SKM-1 (cell line): ENCODE measurements at regions not wholly inside any gene's neighbourhood (a gene's known extent, or its start where the extent isn't known, plus 50 kb on each side); places are given as distances from the start of the nearest gene placed in this dataset.
"Not testable (repeated sequence)": the region's sequence is repeated elsewhere in the genome, so short reads cannot be mapped to it uniquely, and the experiment has no call there.

Experiments
- DNase-seq: peaks from one replicate; lab custom pipeline; 2025; ENCODE audit not compliant: unreplicated experiment; lab: John Stamatoyannopoulos, UW

- DNase-seq: no peak
Observed at GRCh38 chr12:105626653-105627052, 296.2 kb downstream of the C12orf75 start.

DNA sequence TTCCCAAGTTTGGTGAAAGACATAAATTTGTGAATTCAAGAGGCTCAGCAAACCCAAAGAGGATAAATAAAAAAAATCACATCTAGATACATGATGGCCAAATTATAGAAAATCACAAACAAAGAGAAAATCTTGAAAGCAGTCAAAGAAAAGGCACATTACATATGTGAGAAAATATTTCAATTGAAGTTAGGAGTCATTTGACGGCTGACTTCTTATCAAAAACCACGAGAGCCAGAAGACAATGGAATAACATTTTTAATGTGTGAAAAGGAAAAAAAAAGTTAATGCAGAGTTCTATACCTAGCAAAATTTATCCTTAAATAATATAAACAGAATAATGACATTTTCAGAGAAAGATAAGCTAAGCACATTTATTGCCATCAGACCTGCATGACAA lies 307.0 kb downstream of the C12orf75 start:
- no peak for DNase-seq

- no peak for DNase-seq
Observed at GRCh38 chr12:105640761-105641160, 310.3 kb downstream of the C12orf75 start.

DNA sequence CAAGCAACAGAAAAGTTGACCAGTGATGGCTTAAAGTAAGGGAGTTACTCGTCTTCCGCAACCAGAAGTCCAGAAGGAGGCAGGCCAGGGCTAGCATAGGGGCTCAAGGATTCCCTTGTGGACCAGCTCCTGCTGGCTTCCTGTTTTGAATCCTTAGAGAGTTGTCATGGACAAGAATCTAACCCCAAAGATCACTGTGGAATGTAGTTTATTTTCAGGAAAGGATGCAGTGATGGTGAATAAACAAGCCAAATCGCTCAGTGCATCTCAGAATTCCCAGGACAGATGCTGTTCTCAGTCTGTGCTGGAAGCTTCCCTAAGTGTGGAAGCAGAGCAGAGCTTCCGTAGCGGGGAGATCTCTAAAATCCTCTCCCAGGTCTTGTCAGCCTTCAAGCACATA lies 311.3 kb downstream of the C12orf75 start:
- no peak for DNase-seq

DNA sequence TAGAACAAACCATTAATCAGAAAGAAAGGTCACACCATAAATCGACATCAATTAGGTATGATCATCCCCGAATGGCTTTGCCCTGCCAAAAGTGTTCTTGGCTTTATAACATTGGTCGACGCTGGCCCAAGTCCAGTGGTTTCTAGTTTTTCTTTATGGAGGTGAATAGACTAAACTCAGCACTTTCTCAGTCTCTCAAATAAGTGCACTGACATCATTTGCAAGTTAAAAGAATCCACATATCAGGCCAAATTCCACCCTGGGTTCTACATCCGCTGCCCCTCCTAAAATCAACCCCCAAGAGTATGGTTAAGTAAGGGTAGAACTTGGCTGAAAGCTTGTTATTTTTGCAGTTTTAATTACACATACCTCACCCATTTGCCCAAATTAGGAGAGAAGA lies 314.3 kb downstream of the C12orf75 start:
- no peak for DNase-seq

- DNase-seq: no peak
Observed at GRCh38 chr12:105654606-105655005, 324.1 kb downstream of the C12orf75 start.

- no peak for DNase-seq
Observed at GRCh38 chr12:105658389-105658788, 327.9 kb downstream of the C12orf75 start.

- DNase-seq: no peak
Observed at GRCh38 chr12:105659355-105660075, 329.0 kb downstream of the C12orf75 start.

GRCh38 chr12:105664765-105665164 lies 334.3 kb downstream of the C12orf75 start:
- not testable (repeated sequence) for DNase-seq

DNA sequence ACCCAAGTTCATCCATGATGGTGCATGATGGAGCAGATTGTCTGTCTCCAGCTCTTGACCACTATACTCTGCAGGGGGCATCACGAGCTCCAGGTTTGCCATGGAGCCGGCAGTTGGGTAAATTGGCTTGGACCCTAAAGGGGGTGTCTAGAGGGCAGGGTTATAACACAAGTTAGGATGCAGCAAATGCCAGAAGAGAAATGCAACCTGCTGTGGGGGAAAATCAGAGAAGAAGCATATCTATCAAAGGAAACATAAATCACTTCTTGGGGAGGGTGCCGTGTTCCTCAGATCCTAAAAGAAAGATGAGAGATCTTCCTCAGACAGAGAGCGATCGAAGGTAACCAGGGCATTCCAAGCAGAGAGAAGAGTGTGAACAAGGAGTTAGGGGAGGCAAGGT lies 334.9 kb downstream of the C12orf75 start:
- DNase-seq: no peak

DNA sequence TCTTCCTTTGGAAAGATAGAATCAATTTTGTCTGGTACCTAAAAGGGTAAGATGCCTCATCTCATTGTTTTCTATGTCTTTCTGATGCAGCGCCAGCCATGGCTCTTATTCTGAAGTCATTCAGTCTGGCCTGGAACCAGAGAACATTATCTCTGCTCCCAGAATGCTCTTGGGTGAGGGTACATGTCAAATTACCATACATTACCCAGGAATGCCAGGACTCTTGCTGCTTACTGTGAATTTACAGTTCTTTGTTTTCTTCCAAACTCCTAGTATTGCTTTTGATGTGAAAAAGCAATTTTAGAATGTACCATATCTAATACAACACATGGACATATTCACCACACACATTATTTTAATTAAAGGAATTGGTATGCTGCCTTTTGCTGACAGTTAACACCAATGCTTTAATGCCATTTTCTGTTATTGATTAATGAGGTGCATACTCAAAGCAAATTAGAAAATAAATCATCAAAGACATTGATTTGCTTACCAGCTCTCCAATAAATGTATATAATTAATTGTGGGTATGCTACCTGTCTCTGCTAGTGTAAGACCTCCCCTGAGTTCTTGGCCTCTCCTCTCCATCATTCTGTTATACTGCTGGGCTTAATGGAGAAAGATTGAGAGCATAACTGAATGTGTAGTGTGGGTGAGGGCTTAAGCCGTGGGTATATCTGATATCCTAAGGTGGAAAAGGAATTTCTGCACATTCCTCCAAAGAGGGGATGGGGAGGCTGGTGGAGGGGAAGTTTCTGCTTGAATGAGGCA lies 337.7 kb downstream of the C12orf75 start:
- no peak for DNase-seq

DNA sequence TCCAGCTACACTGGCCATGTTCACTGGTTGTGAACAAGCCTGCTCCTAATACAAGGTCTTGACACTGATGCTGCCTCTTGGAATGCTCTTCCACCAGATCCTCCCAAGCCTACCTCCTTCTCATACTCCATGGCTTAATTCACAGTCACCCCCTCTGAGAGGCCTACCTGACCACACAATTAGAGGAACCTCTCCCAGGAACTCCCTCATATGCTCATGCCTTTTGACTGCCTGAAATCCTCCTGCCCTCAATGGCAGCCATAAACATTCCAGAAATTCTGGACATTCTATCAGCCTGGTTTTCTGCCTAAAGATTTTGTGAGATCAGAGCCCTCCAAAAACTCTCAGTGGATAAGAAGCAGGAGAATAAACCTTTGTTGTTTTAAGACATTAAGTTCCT lies 340.2 kb downstream of the C12orf75 start:
- no peak for DNase-seq

DNA sequence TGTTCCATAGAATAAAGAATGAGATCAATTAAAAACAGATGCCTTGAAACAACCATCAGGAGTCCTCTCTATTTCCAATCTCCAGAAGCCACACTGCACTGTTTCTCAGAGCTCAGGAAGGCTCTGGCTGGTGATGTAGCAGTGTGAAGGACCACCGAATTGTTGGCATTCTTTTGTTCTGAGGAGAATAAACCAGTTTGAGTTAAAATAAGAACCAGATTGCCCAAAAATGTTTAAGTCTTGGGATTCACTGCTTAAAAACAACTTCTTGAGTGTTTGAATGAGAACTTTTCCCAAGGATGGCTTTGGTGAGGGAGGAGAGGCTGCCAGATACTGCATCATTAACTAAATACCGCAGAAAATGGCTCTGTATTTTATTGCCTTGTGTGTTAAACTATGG lies 341.2 kb downstream of the C12orf75 start:
- DNase-seq: no peak

- no peak for DNase-seq
Observed at GRCh38 chr12:105672121-105672975, 341.9 kb downstream of the C12orf75 start.

DNA sequence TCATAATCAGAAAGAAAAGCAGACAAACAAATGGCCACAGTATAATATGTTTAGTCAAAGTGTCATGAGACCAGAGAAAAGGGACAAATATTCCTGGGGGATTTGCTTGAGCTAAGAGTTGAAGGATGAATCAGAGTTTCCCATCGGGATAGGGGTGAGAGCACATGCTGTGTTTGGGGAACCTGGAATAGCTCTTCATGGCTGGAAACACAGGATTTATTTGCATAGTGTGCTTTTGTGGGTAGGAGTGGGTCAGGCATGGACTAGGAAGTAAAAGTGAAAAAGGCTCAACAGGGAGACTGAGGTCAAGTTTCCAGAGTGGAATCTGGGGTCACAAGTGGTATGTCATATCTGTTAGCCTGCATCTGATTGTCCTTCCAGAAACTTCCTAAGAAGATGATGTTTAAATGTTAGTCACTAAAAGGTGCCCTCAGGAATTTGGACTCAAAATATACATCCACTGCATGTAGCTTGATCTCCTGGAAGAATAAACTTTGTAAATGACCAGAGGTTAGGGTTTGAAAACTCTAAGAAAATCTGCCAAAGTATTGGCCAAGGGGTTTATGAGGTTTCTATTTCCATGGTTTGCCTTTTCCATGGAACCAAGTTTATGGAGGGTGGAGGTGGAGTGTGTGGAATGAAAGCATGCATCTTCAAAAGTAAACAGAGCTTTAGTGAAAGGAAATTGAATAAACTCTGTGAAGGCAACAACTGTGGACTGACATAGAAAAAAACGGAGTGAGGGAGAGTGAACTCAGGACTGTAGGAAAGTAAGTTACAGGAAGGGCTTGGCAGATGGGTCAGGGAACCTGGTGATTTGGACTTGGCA lies 344.6 kb downstream of the C12orf75 start:
- no peak for DNase-seq

- no peak for DNase-seq
Observed at GRCh38 chr12:105676694-105677093, 346.2 kb downstream of the C12orf75 start.

- no peak for DNase-seq
Observed at GRCh38 chr12:105677672-105678071, 347.2 kb downstream of the C12orf75 start.

- DNase-seq: no peak
Observed at GRCh38 chr12:105679982-105680381, 349.5 kb downstream of the C12orf75 start.

- DNase-seq: no peak
Observed at GRCh38 chr12:105681341-105681740, 350.9 kb downstream of the C12orf75 start.

- DNase-seq: not testable (repeated sequence)
Observed at GRCh38 chr12:105682821-105683220, 352.3 kb downstream of the C12orf75 start.

GRCh38 chr12:105683836-105684235 lies 353.3 kb downstream of the C12orf75 start:
- not testable (repeated sequence) for DNase-seq
